K562 (cell line): ENCODE measurements at regions not wholly inside any gene's neighbourhood (a gene's known extent, or its start where the extent isn't known, plus 50 kb on each side); places are given as distances from the start of the nearest gene placed in this dataset.

ENCODE experiments used
- ATAC-seq: fragments of 200-7000 bp; cut with Tn5 transposase; 3 replicates; pipeline ENCODE4 v1.9.1; 2020; ENCODE audit warnings: moderate library complexity
- BruUV-seq: library from RNA; stranded (reverse); fragments of 400-500 nt; replicated peaks from 2 replicates; lab custom pipeline; 2021; lab: Mats Ljungman, UMichigan
- CTCF ChIA-PET: fragments of 300-600 bp; formaldehyde crosslinking; extraction: SDS; loops from one replicate; lab custom pipeline; 2021; ENCODE audit warnings: low intra/inter-chr PET ratio; lab: Yijun Ruan, JAX
- POLR2A ChIA-PET: fragments of 300-600, 350-650 bp; sonication (Branson Sonifier 250); formaldehyde crosslinking; extraction: SDS; loops from one replicate; lab custom pipeline; 2021; ENCODE audit warnings: antibody characterized with exemption, inconsistent platforms; lab: Yijun Ruan, JAX
- DNase-seq, 4 experiments: peaks; one replicate each; pipeline versions ENCODE4 v3.0.0 to v3.0.0-alpha.2; 2011 to 2018; ENCODE audit warnings: low spot score in 3 of 4, mixed read lengths in 3 of 4; ENCODE audit errors: extremely low read depth in 1 of 4
- FAIRE-seq: peaks from 2 replicates; lab custom pipeline; 2011; peaks lifted over from hg19 to GRCh38; lab: Jason Lieb, UNC
- H2AFZ ChIP-seq: 2 replicates; pipeline ENCODE4 v1.6.0; 2011; ENCODE audit warnings: low read depth, low read length, control low read depth, inconsistent platforms
- H3K27ac ChIP-seq: fragments of 200-600 bp; 3 replicates; pipeline ENCODE4 v1.8.0; 2011; ENCODE audit warnings: low read depth, mild to moderate bottlenecking, control low read depth, inconsistent platforms, low read length, moderate library complexity, mixed read lengths; ENCODE audit errors: extremely low read depth
- H3K27me3 ChIP-seq, 2 experiments: fragments of 300-600 bp in 1 of 2; 2 replicates in 1 of 2; 3 replicates in 1 of 2; pipeline versions ENCODE4 v1.6.0 to v1.8.0; 2011; ENCODE audit warnings: inconsistent platforms in 2 of 2, low read length in 2 of 2, mild to moderate bottlenecking in 1 of 2, mixed read lengths in 1 of 2, moderate library complexity in 1 of 2; ENCODE audit not compliant: control insufficient read depth in 2 of 2, insufficient read depth in 2 of 2
- H3K36me3 ChIP-seq: fragments of 300-600 bp; 3 replicates; pipeline ENCODE4 v1.8.0; 2011; ENCODE audit warnings: mild to moderate bottlenecking, low read length, inconsistent platforms; ENCODE audit not compliant: control insufficient read depth, insufficient read depth
- H3K4me1 ChIP-seq, 2 experiments: fragments of 200-600 bp in 1 of 2; replicated peaks in 1 of 2; 2 replicates in 1 of 2; 3 replicates in 1 of 2; pipeline versions ENCODE4 v1.5.1 to v1.8.0; 2011; ENCODE audit warnings: inconsistent platforms in 2 of 2, low read length in 2 of 2, mild to moderate bottlenecking in 1 of 2, mixed read lengths in 1 of 2, moderate library complexity in 1 of 2; ENCODE audit not compliant: control insufficient read depth in 2 of 2, insufficient read depth in 2 of 2
- H3K4me2 ChIP-seq: 2 replicates; pipeline ENCODE4 v1.6.1; 2011; ENCODE audit warnings: low read length, control low read depth, inconsistent platforms, mixed read lengths; ENCODE audit not compliant: insufficient read depth
- H3K4me3 ChIP-seq: fragments of 200-600 bp; sonication (generic), shearing (Covaris generic); 2 replicates; pipeline ENCODE4 v1.5.1; 2016; ENCODE audit warnings: control low read depth, inconsistent platforms
- H3K79me2 ChIP-seq: fragments of 200-600 bp; 3 replicates; pipeline ENCODE4 v1.8.0; 2011; ENCODE audit warnings: low read length, inconsistent platforms; ENCODE audit not compliant: control insufficient read depth, insufficient read depth
- H3K9ac ChIP-seq, 2 experiments: 2 replicates each; pipeline versions ENCODE4 v1.6.0 to v1.6.1; 2011; ENCODE audit warnings: low read depth in 2 of 2, low read length in 2 of 2, control low read depth in 1 of 2, inconsistent platforms in 1 of 2, mild to moderate bottlenecking in 1 of 2, mixed read lengths in 1 of 2; ENCODE audit not compliant: insufficient read depth in 1 of 2
- H3K9me1 ChIP-seq: one replicate; pipeline ENCODE4 v1.6.0; 2011; ENCODE audit warnings: inconsistent platforms, mild to moderate bottlenecking, low read length, moderate library complexity; ENCODE audit not compliant: control insufficient read depth, insufficient read depth
- H3K9me3 ChIP-seq: replicated peaks from 2 replicates; pipeline ENCODE4 v1.5.1; 2011; ENCODE audit warnings: low read depth, low read length, inconsistent platforms; ENCODE audit not compliant: control insufficient read depth, insufficient read depth
- H4K20me1 ChIP-seq: replicated peaks from 2 replicates; pipeline ENCODE4 v1.6.1; 2011; ENCODE audit warnings: low read length, inconsistent platforms, mixed read lengths; ENCODE audit not compliant: control insufficient read depth, insufficient read depth
- ADNP ChIP-seq: fragments of 200-800 bp; sonication (Bioruptor generic); IDR thresholded peaks from 2 replicates; pipeline ENCODE4 v1.6.1; 2016; ENCODE audit warnings: missing genetic modification characterization, missing compliant biosample characterization
- BRD9 ChIP-seq: fragments of 450-650 bp; IDR thresholded peaks from 2 replicates; pipeline ENCODE4 v1.6.1; 2018; ENCODE audit warnings: low read depth; ENCODE audit not compliant: partially characterized antibody
- CHAMP1 ChIP-seq: fragments of 450-650 bp; IDR thresholded peaks from 2 replicates; pipeline ENCODE4 v1.6.1; 2016; ENCODE audit warnings: mild to moderate bottlenecking
- FOS ChIP-seq: IDR thresholded peaks from 3 replicates; pipeline ENCODE4 v1.6.1; 2011; ENCODE audit not compliant: insufficient read length; ENCODE audit errors: extremely low read depth
- GTF2F1 ChIP-seq: IDR thresholded peaks from 2 replicates; pipeline ENCODE4 v1.6.1; 2011; ENCODE audit warnings: low read depth, low read length, improper control_type of control experiment
- MTA1 ChIP-seq: fragments of 450-650 bp; IDR thresholded peaks from 2 replicates; pipeline ENCODE4 v1.6.1; 2017; ENCODE audit warnings: borderline replicate concordance
- NELFE ChIP-seq: IDR thresholded peaks from 2 replicates; pipeline ENCODE4 v1.6.1; 2011; ENCODE audit warnings: mild to moderate bottlenecking; ENCODE audit not compliant: insufficient read depth, insufficient read length
- NKRF ChIP-seq: fragments of 450-650 bp; IDR thresholded peaks from 2 replicates; pipeline ENCODE4 v1.6.1; 2016; ENCODE audit warnings: borderline replicate concordance
- NUFIP1 ChIP-seq: fragments of 450-650 bp; IDR thresholded peaks from 2 replicates; pipeline ENCODE4 v1.6.1; 2018; ENCODE audit not compliant: partially characterized antibody
- PML ChIP-seq: IDR thresholded peaks from 2 replicates; pipeline ENCODE4 v1.6.1; 2012; ENCODE audit warnings: low read length, inconsistent platforms
- POLR2AphosphoS5 ChIP-seq: IDR thresholded peaks from 2 replicates; pipeline ENCODE4 v1.6.1; 2011; ENCODE audit warnings: mild to moderate bottlenecking, low read depth, low read length, moderate library complexity; ENCODE audit not compliant: control insufficient read depth, insufficient read depth
- POLR3A ChIP-seq: IDR thresholded peaks from 2 replicates; pipeline ENCODE4 v1.6.1; 2011; ENCODE audit warnings: borderline replicate concordance, mild to moderate bottlenecking, moderate library complexity; ENCODE audit not compliant: insufficient read length, insufficient read depth; ENCODE audit errors: extremely low read depth
- SMARCE1 ChIP-seq: fragments of 450-650 bp; IDR thresholded peaks from 2 replicates; pipeline ENCODE4 v1.7.1; 2016; ENCODE audit warnings: mild to moderate bottlenecking
- TCF7 ChIP-seq: sonication (generic); IDR thresholded peaks from 2 replicates; pipeline ENCODE4 v1.6.1; 2016; ENCODE audit warnings: antibody characterized with exemption, borderline replicate concordance
- ZNF518B ChIP-seq: fragments of 250-450 bp; sonication (Bioruptor Pico); IDR thresholded peaks from 2 replicates; pipeline ENCODE4 v1.5.0; 2021; ENCODE audit warnings: mild to moderate bottlenecking, moderate library complexity
- ZNF77 ChIP-seq: fragments of 250-450 bp; sonication (Bioruptor Pico); IDR thresholded peaks from 2 replicates; pipeline ENCODE4 v1.5.0; 2020
- WGBS: fragments of 100-300 bp; shearing (Covaris generic); methylation state at CpG from one replicate; pipeline ENCODE4 v1.1.6; 2016; ENCODE audit warnings: low coverage, mixed read lengths; ENCODE audit not compliant: insufficient coverage; ENCODE audit errors: missing lambda C conversion rate; 5-methylcytosine and 5-hydroxymethylcytosine counted together
- in situ Hi-C: fragments of 300-500 bp; cut with MboI; formaldehyde crosslinking; loops from 4 replicates; pipeline ENCODE4 v1.15.0; 2018; ENCODE audit warnings: inconsistent platforms, mixed read lengths
- intact Hi-C: fragments of 100-400 bp; cut with micrococcal nuclease; formaldehyde crosslinking; loops from 2 replicates; pipeline ENCODE4 v1.14.2; 2022

GRCh38 chr14:43792980-43793379 lies 714.1 kb downstream of the FSCB start:
- FAIRE-seq (no peak), ATAC-seq (no peak), DNase-seq (no peak)
- 0% methylated on average over 3 of the region's 3 CpGs for WGBS
- in situ Hi-C loops: no loop called here
- Histone ChIP-seq H3K9me1 (no peaks in the 10 kb centered on the region), H3K27me3 (no peaks in the 10 kb centered on the region), H3K4me3 (no peak overlapping the region), H4K20me1 (no peaks in the 10 kb centered on the region), H3K36me3 (no peaks in the 10 kb centered on the region), H3K4me1 (no peaks in the 10 kb centered on the region), H3K9me3 (no peaks in the 10 kb centered on the region), H2AFZ (no peak overlapping the region), H3K27ac (no peak overlapping the region), H3K79me2 (no peaks in the 10 kb centered on the region), H3K4me2 (no peak overlapping the region), H3K9ac (no peak overlapping the region)
- CTCF ChIA-PET: no interaction called here
- no TSS peak for BruUV-seq
- POLR2A ChIA-PET: no interaction called here
- intact Hi-C loops: no loop called here
- TF ChIP-seq BRD9: no peak
- TF ChIP-seq CHAMP1: no peak
- no peak for TF ChIP-seq NKRF
- no peak for TF ChIP-seq GTF2F1
- no peak for TF ChIP-seq SMARCE1
- no peak for TF ChIP-seq NUFIP1
- TF ChIP-seq PML: no peak
- no peak for TF ChIP-seq ZNF77 (CRISPR knock-in tag)
- no peak for TF ChIP-seq TCF7
- TF ChIP-seq POLR3A: no peak
- TF ChIP-seq ZNF518B: no peak
- TF ChIP-seq NELFE: no peak
- TF ChIP-seq POLR2AphosphoS5: no peak
- no peak for TF ChIP-seq MTA1
- TF ChIP-seq FOS: no peak
- no peak for TF ChIP-seq ADNP
